ENCODE measurements at regions not wholly inside any gene's neighbourhood (a gene's known extent, or its start where the extent isn't known, plus 50 kb on each side); places are given as distances from the start of the nearest gene placed in this dataset.

DNA sequence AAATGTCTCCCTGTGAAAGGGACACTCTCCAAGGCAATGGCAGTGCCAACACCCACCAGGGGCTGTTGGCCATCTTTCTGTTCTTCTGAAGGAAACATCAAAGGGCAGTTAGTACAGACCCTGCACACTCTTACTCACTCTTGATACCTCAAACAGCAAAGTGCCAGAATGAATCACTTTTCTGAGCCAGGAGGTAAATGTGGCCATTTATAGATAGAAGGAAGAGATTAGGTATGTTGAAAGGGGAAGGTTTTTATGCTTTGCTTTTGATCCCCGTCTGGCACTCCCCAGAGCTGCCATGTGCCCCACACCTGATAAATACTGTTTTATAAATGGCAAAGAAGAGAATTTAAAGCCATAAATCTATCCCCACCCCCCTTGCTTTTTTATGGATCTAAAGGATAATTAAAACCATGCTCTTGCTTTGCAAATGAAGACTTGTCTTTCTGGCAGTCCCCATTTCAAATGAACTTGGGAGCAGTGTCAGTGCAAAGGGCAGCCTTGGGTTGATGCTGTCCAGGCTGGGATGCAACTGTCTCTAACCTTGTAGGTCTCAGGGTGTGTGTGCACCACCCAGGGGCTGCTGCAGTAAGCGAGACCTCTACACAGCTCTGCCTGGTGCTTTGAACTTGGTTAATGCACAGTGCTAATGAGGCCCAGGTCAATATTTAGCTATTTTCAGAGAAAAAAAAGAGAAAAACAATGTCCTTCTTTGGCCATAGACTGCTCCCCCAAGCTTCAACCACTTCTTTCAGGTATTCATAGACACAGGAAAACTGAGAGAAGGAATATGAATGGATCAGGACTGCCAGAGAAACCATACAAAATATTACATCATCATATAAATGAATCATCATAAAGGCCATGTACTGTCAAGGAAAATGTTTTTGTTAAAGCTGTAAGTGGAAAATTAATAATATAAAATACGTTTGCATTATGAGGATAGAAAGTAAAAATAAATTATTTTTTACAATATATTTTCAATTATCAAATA is 207.5 kb downstream of the ETS1 start:
- ChIA-PET CTCF (interaction anchor here (0.6 to 1.0 kb wide), 2 partner anchors 451 to 629 kb away, joined by 3 to 6 read pairs; no protein-coding TSS in a partner anchor), POLR2A (interaction anchor here (1.4 kb wide), 1 partner anchor 44 kb away, joined by 3 read pairs; no protein-coding TSS in a partner anchor)
- intact Hi-C loops (cut with micrococcal nuclease): no loop called here
- Mint-ChIP-seq H3K4me3 (ENCODE audit: unreplicated experiment) (no peak overlapping the region), H3K27me3 (ENCODE audit: insufficient read depth, unreplicated experiment) (no peaks in the 10 kb centered on the region), H3K9me3 (ENCODE audit: unreplicated experiment) (peaks cover 10% of the 10 kb centered on the region), H3K36me3 (ENCODE audit: insufficient read depth, unreplicated experiment) (no peaks in the 10 kb centered on the region), H3K27ac (ENCODE audit: low read depth, unreplicated experiment) (no peak overlapping the region), H3K4me1 (ENCODE audit: insufficient read depth, unreplicated experiment) (no peaks in the 10 kb centered on the region)
- peak; percentile 22 for DNase-seq (ENCODE audit: unreplicated experiment)
- no TSS peak for BruUV-seq (replicated peaks)
- no peak for TF ChIP-seq CTCF (IDR thresholded peaks at IDR 0.05; ENCODE audit: unreplicated experiment)

GRCh38 chr11:128375961-128376360 is 211.4 kb downstream of the ETS1 start:
- H3K4me3 Mint-ChIP-seq (ENCODE audit: unreplicated experiment): no peak overlapping the region
- H3K27me3 Mint-ChIP-seq (ENCODE audit: insufficient read depth, unreplicated experiment): no peaks in the 10 kb centered on the region
- no peak overlapping the region for H3K27ac Mint-ChIP-seq (ENCODE audit: low read depth, unreplicated experiment)
- POLR2A ChIA-PET: interaction anchor here (0.7 kb wide), 1 partner anchor 244 kb away, joined by 3 read pairs; no protein-coding TSS in a partner anchor
- H3K4me1 Mint-ChIP-seq (ENCODE audit: insufficient read depth, unreplicated experiment): no peaks in the 10 kb centered on the region
- DNase-seq (ENCODE audit: unreplicated experiment): no peak
- no peaks in the 10 kb centered on the region for H3K9me3 Mint-ChIP-seq (ENCODE audit: unreplicated experiment)
- intact Hi-C loops (cut with micrococcal nuclease): no loop called here
- no peak for TF ChIP-seq CTCF (IDR thresholded peaks at IDR 0.05; ENCODE audit: unreplicated experiment)
- no TSS peak for BruUV-seq (replicated peaks)
- CTCF ChIA-PET: no interaction called here
- no peaks in the 10 kb centered on the region for H3K36me3 Mint-ChIP-seq (ENCODE audit: insufficient read depth, unreplicated experiment)

- BruUV-seq (replicated peaks): no TSS peak
- Mint-ChIP-seq H3K27me3 (ENCODE audit: insufficient read depth, unreplicated experiment) (no peaks in the 10 kb centered on the region), H3K4me3 (ENCODE audit: unreplicated experiment) (no peak overlapping the region), H3K27ac (ENCODE audit: low read depth, unreplicated experiment) (no peak overlapping the region), H3K36me3 (ENCODE audit: insufficient read depth, unreplicated experiment) (no peaks in the 10 kb centered on the region), H3K9me3 (ENCODE audit: unreplicated experiment) (no peaks in the 10 kb centered on the region), H3K4me1 (ENCODE audit: insufficient read depth, unreplicated experiment) (no peaks in the 10 kb centered on the region)
- ChIA-PET CTCF (interaction anchor here (0.6 kb wide), 1 partner anchor 83 kb away, joined by 3 read pairs; no protein-coding TSS in a partner anchor), POLR2A (interaction anchor here (0.6 to 0.8 kb wide), 2 partner anchors 8 to 10 kb away, joined by 3 read pairs; no protein-coding TSS in a partner anchor)
- no peak for DNase-seq (ENCODE audit: unreplicated experiment)
- intact Hi-C loops (cut with micrococcal nuclease): no loop called here
- no peak for TF ChIP-seq CTCF (IDR thresholded peaks at IDR 0.05; ENCODE audit: unreplicated experiment)
Measured at GRCh38 chr11:128374026-128374425, 213.3 kb downstream of the ETS1 start.

GRCh38 chr11:128372977-128373376 is 214.4 kb downstream of the ETS1 start:
- CTCF ChIA-PET: no interaction called here
- no TSS peak for BruUV-seq (replicated peaks)
- Mint-ChIP-seq H3K36me3 (ENCODE audit: insufficient read depth, unreplicated experiment) (no peaks in the 10 kb centered on the region), H3K4me1 (ENCODE audit: insufficient read depth, unreplicated experiment) (no peaks in the 10 kb centered on the region), H3K9me3 (ENCODE audit: unreplicated experiment) (no peaks in the 10 kb centered on the region), H3K27me3 (ENCODE audit: insufficient read depth, unreplicated experiment) (no peaks in the 10 kb centered on the region), H3K4me3 (ENCODE audit: unreplicated experiment) (no peak overlapping the region), H3K27ac (ENCODE audit: low read depth, unreplicated experiment) (no peak overlapping the region)
- no peak for DNase-seq (ENCODE audit: unreplicated experiment)
- POLR2A ChIA-PET: no interaction called here
- TF ChIP-seq CTCF (IDR thresholded peaks at IDR 0.05; ENCODE audit: unreplicated experiment): no peak
- intact Hi-C loops (cut with micrococcal nuclease): no loop called here

Measured in MCF 10A (cell line).